GM19324 (cell line): ENCODE measurements at regions not wholly inside any gene's neighbourhood (a gene's known extent, or its start where the extent isn't known, plus 50 kb on each side); places are given as distances from the start of the nearest gene placed in this dataset.
"Not testable (repeated sequence)": the region's sequence is repeated elsewhere in the genome, so short reads cannot be mapped to it uniquely, and the experiment has no call there.

Source experiments
- ATAC-seq: cut with Tn5 transposase; IDR thresholded peaks from one replicate; pipeline ENCODE4 v1.9.1; 2021; ENCODE audit warnings: mild to moderate bottlenecking, moderate library complexity; ENCODE audit not compliant: unreplicated experiment, low FRiP score

DNA sequence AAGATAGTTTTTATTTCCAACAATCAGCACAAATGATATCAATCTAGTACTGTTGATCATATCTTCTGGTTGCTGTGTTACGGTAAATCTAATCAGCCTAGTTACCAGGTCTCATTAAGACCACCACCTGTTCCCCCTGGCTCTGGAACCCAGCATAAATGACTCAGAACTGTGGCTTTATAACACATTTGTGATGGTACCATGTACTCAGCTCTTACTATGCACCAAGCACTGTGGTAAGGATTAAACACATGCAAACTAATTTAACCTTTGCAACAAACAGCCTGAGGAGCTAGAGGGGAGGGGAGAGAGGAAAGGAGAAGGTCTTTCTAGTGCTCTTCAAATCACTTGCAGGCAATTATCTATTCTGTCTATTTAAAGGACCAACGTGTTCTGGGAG is 173.9 kb upstream of the LMCD1 start:
- no peak for ATAC-seq

DNA sequence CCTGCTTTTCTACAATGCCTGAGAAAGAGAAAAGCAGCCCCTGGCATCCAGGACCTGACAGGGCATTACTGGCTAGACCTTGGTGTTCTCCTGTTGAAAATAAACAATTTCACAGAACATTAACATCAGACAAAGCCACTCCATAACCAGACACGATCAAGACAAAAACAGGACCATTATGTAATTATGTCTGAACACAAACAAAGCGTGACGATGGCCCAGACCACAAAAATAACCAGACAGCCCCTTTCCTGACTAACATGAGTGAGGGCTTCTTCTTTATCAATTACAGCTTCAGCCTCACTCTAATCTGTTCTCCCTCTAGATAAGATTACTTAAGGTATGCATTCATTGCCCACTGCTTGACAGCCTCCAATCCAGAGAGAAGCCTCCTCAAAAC is 172.7 kb upstream of the LMCD1 start:
- ATAC-seq, result no peak

DNA sequence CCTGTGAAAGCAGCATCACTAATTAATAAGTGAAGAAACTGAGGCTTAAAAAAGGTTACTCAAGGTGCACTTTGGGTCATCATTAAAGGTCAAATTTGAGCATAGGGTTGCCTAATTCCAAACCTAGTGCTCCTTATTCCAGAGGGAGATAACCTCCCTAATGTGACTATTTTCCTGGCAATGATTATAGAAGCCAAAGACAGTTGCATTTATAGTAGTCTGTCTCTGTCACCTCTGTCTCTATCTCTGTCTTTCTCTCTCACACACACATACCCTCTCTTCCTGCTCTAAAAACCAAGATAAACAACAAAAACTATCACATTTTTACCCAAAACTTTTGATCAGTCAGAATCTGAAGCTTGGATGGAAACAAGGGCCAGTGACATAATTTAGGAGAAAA is 172.0 kb upstream of the LMCD1 start:
- no peak for ATAC-seq

DNA sequence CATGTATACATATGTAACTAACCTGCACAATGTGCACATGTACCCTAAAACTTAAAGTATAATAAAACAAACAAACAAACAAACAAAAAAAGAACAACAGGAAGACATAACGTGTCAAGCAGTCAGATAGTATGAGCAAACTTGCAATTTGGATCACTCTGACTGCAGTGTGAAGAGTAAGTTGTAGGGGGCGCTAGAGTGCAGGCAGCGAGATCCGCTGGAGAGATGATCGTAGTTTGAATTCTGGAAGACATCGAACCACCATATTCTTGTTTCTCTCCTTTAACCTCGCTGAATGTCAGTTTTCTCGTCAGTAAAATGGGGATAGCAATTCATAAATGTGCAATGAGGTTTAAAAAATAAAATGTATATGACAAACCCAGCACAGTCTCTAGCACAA is 165.2 kb upstream of the LMCD1 start:
- ATAC-seq, result no peak

DNA sequence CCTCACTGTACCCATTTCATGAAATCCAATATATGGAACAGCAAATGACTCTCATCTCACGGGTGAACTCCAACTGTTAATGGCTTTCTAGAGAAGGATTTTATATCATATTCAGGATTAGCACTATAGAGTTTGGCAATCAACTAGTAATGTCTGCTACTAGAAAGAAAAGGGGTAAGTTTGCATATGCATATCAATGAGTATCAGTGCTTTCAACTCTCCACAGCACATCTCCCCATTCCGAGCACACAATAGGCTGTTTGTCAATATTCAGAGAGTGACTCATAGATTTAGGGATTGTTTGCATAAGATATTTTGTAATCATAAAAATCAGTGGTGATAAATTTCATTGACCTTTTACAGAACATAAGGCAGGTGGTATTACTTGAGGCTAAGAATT is 163.2 kb upstream of the LMCD1 start:
- ATAC-seq, result no peak

DNA sequence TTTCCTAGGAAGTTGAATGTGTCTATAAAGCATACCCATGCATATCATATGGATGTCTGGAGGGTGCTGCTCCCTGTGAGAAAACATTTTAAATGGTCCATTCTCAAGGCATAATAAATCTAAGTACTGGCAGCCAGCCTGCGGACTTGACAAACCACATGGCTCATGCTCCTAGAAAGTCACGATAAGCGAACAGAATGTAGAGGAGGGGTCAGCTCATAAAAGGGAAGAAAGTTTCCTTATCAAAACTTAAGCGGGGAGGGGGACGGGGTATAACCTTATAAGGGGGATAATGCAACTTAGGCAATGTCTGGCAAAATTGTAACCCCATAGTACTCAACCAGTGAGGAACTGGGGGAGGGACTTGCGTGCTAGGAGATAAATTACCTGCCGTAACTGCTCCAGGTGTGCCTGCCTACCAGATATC is 159.8 kb upstream of the LMCD1 start:
- no peak for ATAC-seq

DNA sequence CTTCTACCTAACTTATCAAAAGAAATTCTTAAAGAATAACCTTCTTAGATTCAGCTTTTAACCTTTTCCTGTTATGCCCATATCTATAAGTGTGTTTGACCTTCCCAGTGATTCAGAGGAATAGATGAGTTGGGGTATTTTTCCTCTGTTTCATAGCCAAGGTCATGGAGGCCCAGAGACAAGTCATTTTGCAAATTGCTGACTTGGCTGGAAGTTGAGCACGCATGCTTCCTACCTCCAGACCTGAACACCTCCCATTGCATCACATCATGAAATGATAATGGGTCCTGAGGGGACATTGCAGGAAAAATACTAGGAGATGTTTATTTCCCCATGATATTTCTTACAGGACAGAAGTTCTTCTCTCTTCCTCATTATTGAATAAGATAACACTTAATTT is 158.6 kb upstream of the LMCD1 start:
- ATAC-seq, result no peak

DNA sequence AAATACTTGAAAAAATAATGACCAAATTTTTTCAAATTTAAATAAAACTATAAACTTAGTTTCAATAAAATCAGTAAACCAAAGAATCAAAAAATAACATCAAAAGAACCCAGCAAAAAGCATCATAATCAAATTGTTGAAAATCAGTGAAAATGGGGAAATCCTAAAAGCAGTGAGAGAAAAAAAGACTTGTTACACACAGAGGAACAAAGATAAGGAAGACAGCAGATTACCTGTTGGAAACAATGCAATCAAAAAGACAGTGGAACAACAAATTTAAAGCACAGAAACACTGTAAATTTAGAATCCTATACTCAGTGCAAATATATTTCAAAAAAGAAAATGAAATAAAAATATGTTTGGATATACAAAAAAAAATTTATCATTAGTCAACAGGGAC is 156.2 kb upstream of the LMCD1 start:
- no peak for ATAC-seq

DNA sequence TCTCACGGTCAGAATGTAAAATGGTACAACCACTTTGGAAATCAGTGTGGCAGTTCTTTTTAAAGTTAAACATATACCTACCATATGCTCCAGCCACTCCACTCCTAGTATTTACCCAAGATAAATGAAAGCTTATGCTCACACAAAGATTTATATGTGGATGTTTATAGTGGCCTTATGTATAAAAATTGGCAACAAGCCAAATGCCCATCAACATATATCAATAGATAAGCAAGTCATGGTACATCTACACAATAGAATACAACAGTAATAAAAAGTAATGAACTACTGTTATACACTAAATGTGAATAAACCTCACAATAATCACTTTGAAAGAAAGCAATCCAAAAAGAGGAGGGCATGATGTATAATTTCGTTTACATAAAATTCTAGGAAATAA is 153.5 kb upstream of the LMCD1 start:
- ATAC-seq, result no peak

DNA sequence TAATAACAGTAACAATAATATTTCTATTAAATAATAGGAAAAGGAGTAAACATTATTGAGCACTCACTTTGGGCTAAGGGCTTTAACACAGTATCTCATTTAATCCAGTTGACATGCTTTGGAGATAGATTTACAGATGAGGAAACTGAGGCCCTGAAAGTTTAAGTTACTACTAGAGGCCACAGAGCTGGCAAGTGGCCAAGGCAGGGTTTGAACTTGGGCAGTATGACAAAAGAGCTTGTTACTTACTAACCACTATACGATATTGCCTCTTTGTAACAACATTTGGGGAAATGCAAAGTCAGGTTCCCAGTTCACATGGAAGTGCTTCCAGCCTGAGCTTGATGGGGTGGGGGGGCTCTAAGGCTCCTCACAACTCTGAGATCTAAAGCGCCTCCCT is 149.1 kb upstream of the LMCD1 start:
- no peak for ATAC-seq

DNA sequence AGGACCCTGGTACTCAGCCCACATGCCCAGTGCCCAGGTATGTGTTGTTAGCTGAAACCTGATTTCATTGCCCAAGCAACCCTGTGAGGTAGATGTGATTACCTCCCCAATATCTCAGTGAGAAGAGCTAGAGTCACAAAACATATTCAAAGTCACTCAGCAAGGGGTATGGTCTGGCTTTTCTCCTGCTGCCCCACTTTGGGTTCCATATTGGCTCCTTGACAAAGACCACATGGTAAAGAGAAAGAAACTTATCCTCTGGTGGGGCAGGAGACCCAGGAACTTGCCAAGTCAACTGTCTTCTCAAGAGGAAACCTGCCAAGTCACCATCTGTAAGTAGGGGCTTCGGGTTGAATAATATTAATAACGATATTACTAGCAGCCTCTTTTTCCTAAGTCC is 148.3 kb upstream of the LMCD1 start:
- ATAC-seq, result no peak

DNA sequence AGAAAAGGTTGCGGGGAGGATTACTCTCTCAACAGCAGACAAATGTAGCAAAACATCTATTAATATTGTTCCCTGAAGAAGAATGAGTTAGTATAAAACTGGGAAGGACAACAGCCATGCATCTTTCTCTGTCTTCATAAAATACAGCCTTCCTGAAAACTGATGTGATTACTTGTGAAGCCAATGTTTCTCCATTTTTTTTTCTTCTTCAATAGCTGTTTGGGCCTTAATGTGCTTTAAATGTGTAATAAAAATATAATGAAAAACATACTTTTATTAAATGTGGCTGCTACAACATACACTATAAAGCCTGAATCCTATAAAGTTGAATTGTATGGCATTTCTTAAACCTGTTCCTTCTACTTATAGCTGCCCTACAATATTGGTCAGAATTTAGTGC is 146.3 kb upstream of the LMCD1 start:
- no peak for ATAC-seq

DNA sequence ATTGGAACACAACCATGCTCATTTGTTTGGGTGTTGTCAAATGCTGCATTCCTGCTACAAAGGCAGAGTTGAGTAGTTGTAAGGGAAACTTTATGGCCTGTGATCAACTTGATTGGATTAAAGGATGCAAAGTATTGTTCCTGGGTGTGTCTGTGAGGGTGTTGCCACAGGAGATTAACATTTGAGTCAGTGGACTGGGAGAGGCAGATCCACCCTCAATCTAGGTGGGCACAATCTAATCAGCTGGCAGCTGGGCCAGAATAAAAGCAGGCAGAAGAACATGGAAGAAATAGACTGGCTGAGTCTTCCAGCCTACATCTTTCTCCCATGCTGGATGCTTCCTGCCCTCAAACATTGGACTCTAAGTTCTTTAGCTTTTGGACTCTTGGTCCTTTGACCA is 145.6 kb upstream of the LMCD1 start:
- not testable (repeated sequence) for ATAC-seq

DNA sequence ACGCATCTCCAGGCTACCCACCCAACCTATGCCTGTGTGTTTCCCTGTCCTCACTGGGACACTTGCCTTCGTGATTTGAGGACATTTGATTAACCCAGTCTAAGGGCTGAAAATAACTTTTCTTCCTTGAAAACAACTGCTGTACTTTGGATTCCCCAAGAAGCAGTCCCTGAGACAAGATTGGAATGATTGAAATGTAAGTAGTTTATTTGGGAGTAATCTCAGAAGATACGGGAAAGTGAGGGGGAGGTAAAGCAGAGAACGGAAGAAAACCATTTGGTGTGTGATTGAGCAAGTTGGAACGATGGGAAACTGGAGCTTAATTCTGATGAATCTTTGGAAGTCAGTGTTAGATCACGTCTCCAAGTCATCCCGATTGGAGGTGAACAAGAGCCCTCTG is 143.8 kb upstream of the LMCD1 start:
- ATAC-seq, result no peak

DNA sequence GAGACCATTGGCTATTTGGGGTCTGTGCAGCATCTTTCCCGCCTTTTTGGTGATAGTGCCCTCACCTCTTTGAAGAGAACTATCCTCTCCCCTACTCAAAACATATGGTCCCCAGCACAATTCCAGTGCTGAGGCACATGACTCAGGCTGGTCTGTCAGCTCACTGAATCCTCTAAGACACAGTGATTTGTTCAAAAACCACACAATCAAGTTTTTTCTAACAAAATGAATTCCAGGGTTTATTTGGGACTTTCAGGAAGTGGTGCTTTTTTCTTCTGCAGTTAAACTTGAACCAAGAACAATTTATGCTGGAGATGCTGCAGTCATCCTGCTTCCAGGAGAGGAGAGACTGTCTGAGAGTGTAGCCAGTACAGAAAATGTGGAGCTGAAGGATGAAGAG is 142.5 kb upstream of the LMCD1 start:
- no peak for ATAC-seq

DNA sequence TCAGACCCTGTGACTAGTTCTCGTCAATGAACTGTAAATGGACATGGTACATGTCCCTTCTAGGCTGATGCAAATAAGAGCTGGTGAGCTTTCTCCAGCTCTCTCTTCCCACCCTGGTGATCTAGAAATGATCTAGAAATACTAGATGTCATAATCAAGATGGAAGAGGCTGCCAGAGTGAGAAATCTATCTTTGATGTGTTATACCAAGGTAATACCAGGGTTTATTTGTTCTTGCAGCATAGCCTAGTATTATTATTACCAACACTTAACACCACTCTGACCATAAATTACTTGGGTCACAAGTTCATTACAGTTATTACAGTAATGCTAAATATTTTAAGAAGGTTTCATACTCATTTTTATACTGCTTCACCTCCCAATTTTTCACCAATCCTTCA is 138.4 kb upstream of the LMCD1 start:
- ATAC-seq, result no peak

DNA sequence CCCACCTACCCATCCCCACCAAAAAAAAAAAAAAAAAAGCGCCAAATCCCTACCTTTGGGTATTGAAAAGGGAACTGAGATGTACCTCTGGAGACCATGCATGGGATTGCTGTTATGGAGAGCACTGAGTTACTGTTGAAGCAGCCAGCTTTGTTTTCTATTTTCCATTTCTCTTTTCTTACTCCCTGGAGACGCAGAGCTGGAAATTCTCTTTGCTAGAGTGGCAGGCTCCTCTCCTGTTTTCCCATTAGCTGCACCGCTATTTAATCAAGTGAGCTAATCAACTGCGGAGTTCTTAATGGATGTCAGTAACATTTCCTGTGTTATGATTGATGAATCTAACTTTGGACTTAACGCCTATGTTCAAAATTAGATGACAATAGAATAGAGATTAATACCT is 136.1 kb upstream of the LMCD1 start:
- ATAC-seq, result no peak

DNA sequence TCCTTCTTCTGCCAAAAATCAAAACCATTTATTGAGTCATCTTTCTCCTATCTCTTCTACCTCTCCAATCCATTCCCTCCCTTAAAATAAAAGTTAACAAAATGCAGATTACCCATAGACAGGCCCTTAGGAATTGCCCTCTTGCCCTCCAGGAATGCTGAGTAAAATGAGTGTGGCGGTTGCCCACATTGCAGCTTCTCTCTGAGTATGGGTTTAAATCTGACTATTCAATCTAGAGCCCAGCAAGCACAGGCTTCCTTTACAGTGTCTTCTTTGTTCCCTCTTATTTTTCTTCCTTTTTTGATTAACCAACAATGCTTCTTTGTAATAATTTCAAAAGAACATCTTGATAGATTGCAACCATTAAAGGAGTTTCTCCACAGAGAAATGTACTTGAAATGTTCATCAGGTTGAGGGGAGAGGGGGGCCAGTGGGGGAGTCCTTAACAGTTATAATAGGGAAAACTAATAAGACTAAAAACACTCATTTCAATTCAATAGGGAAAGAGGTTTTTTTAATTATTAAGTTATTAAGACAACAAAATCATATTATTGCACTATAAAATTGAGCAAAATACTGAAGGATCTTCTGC is 135.3 kb upstream of the LMCD1 start:
- no peak for ATAC-seq

DNA sequence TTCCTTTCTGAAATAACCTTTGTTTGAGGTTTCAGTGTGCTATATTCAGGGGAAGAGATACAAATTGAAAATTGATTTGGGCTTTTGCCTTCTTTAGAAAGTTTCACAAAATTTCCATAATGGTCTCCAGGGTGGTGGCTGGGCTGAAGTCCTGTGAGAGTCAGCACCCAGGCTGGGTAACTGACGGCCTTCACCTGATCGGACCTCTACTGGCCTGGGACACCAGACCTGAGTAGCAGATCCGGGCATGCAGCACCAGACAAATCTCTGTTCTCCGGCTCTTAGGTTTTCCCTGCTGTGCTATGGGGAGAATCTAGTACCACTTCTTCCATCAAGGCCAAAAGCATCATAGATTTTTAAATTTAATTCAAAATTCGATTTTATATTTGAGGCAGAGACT is 133.0 kb upstream of the LMCD1 start:
- ATAC-seq, result no peak

DNA sequence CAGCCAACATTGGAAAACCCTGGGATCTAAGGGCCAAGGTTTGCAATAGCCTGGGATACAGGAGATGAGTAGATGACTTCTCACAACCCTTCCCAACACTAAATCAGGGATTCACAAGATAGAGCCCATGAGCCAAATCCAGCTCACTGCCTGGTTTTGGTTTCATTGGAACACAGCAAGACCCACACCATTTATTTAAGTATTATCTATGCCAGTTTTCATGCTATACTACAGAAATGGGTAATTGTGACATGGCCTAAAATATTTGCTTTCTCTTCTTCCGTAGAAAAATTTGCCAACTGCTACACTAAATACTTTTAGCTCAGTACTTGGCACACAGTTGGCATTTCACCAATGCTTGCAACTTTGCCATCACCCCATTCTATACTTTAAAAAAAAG is 132.0 kb upstream of the LMCD1 start:
- ATAC-seq, result no peak

DNA sequence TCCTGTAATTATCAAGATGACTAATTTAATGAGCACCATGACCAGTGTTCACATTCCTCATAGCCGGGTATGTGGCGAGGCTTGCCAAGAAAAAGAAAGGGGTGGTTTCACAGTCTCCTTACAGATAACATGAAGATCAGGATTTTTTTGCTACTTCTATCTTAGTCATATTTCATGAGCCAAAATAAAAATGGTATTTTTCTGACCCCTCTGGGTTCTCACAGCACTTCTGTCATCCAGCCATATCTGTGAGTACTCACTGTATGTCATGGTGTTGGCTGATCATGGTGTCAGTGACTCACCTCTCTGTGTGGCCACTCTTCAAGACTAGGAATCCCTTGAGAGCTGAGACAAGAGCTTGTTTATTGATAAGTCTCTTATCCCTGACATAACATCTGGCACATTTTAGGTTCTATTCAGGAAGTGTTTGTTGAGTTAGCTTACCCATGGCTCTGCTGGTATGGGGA is 130.5 kb upstream of the LMCD1 start:
- no peak for ATAC-seq

DNA sequence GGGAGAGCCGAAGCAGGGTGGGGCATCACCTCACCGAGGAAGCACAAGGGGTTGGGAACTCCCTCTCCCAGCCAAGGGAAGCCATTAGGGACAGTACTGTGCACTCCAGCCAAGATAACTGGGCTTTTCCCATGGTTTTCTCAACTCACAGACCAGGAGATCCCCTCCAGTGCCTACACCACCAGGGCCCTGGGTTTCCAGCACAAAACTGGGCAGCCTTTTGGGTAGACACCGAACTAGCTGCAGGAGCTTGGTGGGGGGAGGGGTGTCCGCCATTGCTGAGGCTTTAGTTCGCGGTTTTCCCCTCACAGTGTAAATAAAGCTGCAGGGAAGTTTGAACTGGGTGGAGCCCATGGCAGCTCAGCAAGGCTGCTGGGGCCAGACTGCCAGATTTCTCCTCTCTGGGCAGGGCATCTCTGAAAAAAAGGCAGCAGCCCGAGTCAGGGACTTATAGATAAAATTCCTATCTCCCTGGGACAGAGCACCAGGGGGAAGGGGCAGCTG is 129.6 kb upstream of the LMCD1 start:
- no peak for ATAC-seq
